Activated CD4-positive, alpha-beta T cell treated with anti-CD3 and anti-CD28 coated beads for 1 hour (primary cell): ENCODE measurements at regions not wholly inside any gene's neighbourhood (a gene's known extent, or its start where the extent isn't known, plus 50 kb on each side); places are given as distances from the start of the nearest gene placed in this dataset.
"Not testable (repeated sequence)": the region's sequence is repeated elsewhere in the genome, so short reads cannot be mapped to it uniquely, and the experiment has no call there.

Experiments used
- DNase-seq: peaks from one replicate; pipeline ENCODE4 v3.0.0-alpha.2; 2020

GRCh38 chr16:26510924-26511323, 555.8 kb upstream of the C16orf82 start:
- DNase-seq = no peak

GRCh38 chr16:26511463-26511862, 555.3 kb upstream of the C16orf82 start:
- no peak for DNase-seq

GRCh38 chr16:26521626-26522025, 545.1 kb upstream of the C16orf82 start:
- no peak for DNase-seq

GRCh38 chr16:26524281-26524680, 542.4 kb upstream of the C16orf82 start:
- DNase-seq = no peak

- DNase-seq = no peak
Measured at GRCh38 chr16:26524846-26525245, 541.9 kb upstream of the C16orf82 start.

GRCh38 chr16:26525856-26526255, 540.9 kb upstream of the C16orf82 start:
- DNase-seq = no peak

- DNase-seq = no peak
Measured at GRCh38 chr16:26526633-26527032, 540.1 kb upstream of the C16orf82 start.

- no peak for DNase-seq
Measured at GRCh38 chr16:26530584-26531289, 536.0 kb upstream of the C16orf82 start.

GRCh38 chr16:26531290-26531730, 535.4 kb upstream of the C16orf82 start:
- no peak for DNase-seq

- no peak for DNase-seq
Measured at GRCh38 chr16:26532456-26532855, 534.3 kb upstream of the C16orf82 start.

GRCh38 chr16:26542198-26542597, 524.5 kb upstream of the C16orf82 start:
- DNase-seq = no peak

GRCh38 chr16:26546573-26546972, 520.2 kb upstream of the C16orf82 start:
- DNase-seq = no peak

- no peak for DNase-seq
Measured at GRCh38 chr16:26547681-26548080, 519.0 kb upstream of the C16orf82 start.

- no peak for DNase-seq
Measured at GRCh38 chr16:26550111-26550610, 516.6 kb upstream of the C16orf82 start.

GRCh38 chr16:26554030-26554429, 512.7 kb upstream of the C16orf82 start:
- no peak for DNase-seq

- DNase-seq = no peak
Measured at GRCh38 chr16:26561303-26561702, 505.4 kb upstream of the C16orf82 start.

- no peak for DNase-seq
Measured at GRCh38 chr16:26563018-26563417, 503.7 kb upstream of the C16orf82 start.

GRCh38 chr16:26567356-26567755, 499.4 kb upstream of the C16orf82 start:
- DNase-seq = no peak

GRCh38 chr16:26569793-26570192, 496.9 kb upstream of the C16orf82 start:
- DNase-seq = no peak

- no peak for DNase-seq
Measured at GRCh38 chr16:26578748-26579147, 488.0 kb upstream of the C16orf82 start.

GRCh38 chr16:26583803-26584202, 482.9 kb upstream of the C16orf82 start:
- DNase-seq = no peak

GRCh38 chr16:26593700-26594099, 473.0 kb upstream of the C16orf82 start:
- no peak for DNase-seq

GRCh38 chr16:26594666-26595065, 472.1 kb upstream of the C16orf82 start:
- no peak for DNase-seq

GRCh38 chr16:26595199-26595598, 471.5 kb upstream of the C16orf82 start:
- DNase-seq = no peak

GRCh38 chr16:26596033-26596432, 470.7 kb upstream of the C16orf82 start:
- not testable (repeated sequence) for DNase-seq
